CD8-positive, alpha-beta memory T cell (primary cell): ENCODE measurements at regions not wholly inside any gene's neighbourhood (a gene's known extent, or its start where the extent isn't known, plus 50 kb on each side); places are given as distances from the start of the nearest gene placed in this dataset.

Source experiments
- CTCF ChIA-PET: fragments of 350-600 bp; sonication (Branson Sonifier 250); formaldehyde crosslinking; loops from one replicate; lab custom pipeline; 2021; ENCODE audit warnings: antibody characterized with exemption; lab: Charles Lee
- POLR2A ChIA-PET: fragments of 350-600 bp; sonication (Branson Sonifier 250); formaldehyde crosslinking; loops from one replicate; lab custom pipeline; 2021; ENCODE audit warnings: antibody characterized with exemption; lab: Charles Lee
- DNase-seq, 5 donors: peaks; one replicate each; pipeline versions ENCODE4 v3.0.0 to v3.0.0-alpha.2; 2020 to 2022; ENCODE audit warnings: mixed read lengths in 1 of 5
- H3K27ac ChIP-seq: one replicate; pipeline ENCODE4 v1.7.0; 2013; ENCODE audit warnings: low read depth, mild to moderate bottlenecking, low read length, moderate library complexity
- H3K27me3 ChIP-seq: 2 replicates; pipeline ENCODE4 v1.7.0; 2013; ENCODE audit warnings: low read length, mild to moderate bottlenecking; ENCODE audit not compliant: insufficient read depth, poor library complexity, severe bottlenecking
- H3K36me3 ChIP-seq: 2 replicates; pipeline ENCODE4 v1.7.0; 2013; ENCODE audit warnings: mild to moderate bottlenecking, low read length, moderate library complexity; ENCODE audit not compliant: insufficient read depth
- H3K4me1 ChIP-seq: 2 replicates; pipeline ENCODE4 v1.7.0; 2013; ENCODE audit warnings: mild to moderate bottlenecking, low read length, moderate library complexity; ENCODE audit not compliant: insufficient read depth
- H3K4me3 ChIP-seq: 2 replicates; pipeline ENCODE4 v1.7.0; 2013; ENCODE audit warnings: mild to moderate bottlenecking, low read length
- H3K9me3 ChIP-seq: 2 replicates; pipeline ENCODE4 v1.7.0; 2013; ENCODE audit warnings: mild to moderate bottlenecking, low read length
- H3K27ac Mint-ChIP-seq, 8 donors: one replicate each; pipeline ENCODE4 v1.8.0; 2020 to 2021; ENCODE audit warnings: mixed read lengths in 8 of 8, mild to moderate bottlenecking in 6 of 8, inconsistent platforms in 3 of 8, moderate library complexity in 3 of 8
- H3K27me3 Mint-ChIP-seq, 2 donors: one replicate each; pipeline ENCODE4 v1.8.0; 2020 to 2021; ENCODE audit warnings: mixed read lengths in 2 of 2, mild to moderate bottlenecking in 1 of 2, moderate library complexity in 1 of 2
- H3K36me3 Mint-ChIP-seq, 3 donors: one replicate each; pipeline ENCODE4 v1.8.0; 2020 to 2021; ENCODE audit warnings: mixed read lengths in 3 of 3, inconsistent platforms in 1 of 3, mild to moderate bottlenecking in 1 of 3
- H3K4me1 Mint-ChIP-seq, 3 donors: one replicate each; pipeline ENCODE4 v1.8.0; 2020 to 2021; ENCODE audit warnings: mixed read lengths in 3 of 3, inconsistent platforms in 1 of 3, mild to moderate bottlenecking in 1 of 3
- H3K4me3 Mint-ChIP-seq, 7 donors: one replicate each; pipeline ENCODE4 v1.8.0; 2020 to 2021; ENCODE audit warnings: mixed read lengths in 7 of 7, mild to moderate bottlenecking in 6 of 7, moderate library complexity in 4 of 7, inconsistent platforms in 2 of 7
- H3K9me3 Mint-ChIP-seq, 5 donors: one replicate each; pipeline ENCODE4 v1.8.0; 2020 to 2022; ENCODE audit warnings: mixed read lengths in 5 of 5, mild to moderate bottlenecking in 3 of 5, moderate library complexity in 2 of 5, inconsistent platforms in 1 of 5

GRCh38 chr18:56470406-56471351 lies 167.7 kb downstream of the TXNL1 start:
- CTCF ChIA-PET, result no interaction called here
- no peaks in the 10 kb centered on the region for H3K36me3 Mint-ChIP-seq
- Histone ChIP-seq H3K27me3 (no peaks in the 10 kb centered on the region), H3K4me1 (no peaks in the 10 kb centered on the region), H3K9me3 (no peaks in the 10 kb centered on the region), H3K36me3 (no peaks in the 10 kb centered on the region), H3K27ac (no peak overlapping the region), H3K4me3 (no peak overlapping the region)
- POLR2A ChIA-PET, result no interaction called here
- H3K4me1 Mint-ChIP-seq, result no peaks in the 10 kb centered on the region
- H3K27ac Mint-ChIP-seq, result no peak overlapping the region
- DNase-seq, result no peak
- no peak overlapping the region for H3K4me3 Mint-ChIP-seq
- peaks cover 0 to 5% (median 3%) of the 10 kb centered on the region in 5 donors for H3K9me3 Mint-ChIP-seq
- H3K27me3 Mint-ChIP-seq, result peaks cover 0 to 4% of the 10 kb centered on the region in 2 donors

DNA sequence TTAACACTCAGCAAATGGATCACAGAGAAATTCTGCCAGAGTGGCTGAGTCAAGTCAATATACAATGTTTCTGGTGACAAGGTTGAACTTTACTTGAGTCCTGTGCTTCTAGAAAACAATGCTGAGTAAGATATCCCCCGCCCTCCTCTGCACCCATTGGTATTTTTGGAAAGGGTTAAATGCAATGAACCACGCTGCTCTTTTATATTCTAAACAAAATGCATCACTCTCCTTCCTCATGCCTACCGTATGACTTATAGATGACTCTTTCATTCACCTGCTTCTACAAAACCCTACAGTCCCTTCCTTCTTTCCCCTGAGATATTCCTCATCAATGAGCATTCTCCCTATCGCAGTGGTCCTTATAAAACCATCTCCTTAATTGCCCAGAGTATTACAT lies 168.8 kb downstream of the TXNL1 start:
- no peaks in the 10 kb centered on the region for H3K4me1 Mint-ChIP-seq
- no peak for DNase-seq

DNA sequence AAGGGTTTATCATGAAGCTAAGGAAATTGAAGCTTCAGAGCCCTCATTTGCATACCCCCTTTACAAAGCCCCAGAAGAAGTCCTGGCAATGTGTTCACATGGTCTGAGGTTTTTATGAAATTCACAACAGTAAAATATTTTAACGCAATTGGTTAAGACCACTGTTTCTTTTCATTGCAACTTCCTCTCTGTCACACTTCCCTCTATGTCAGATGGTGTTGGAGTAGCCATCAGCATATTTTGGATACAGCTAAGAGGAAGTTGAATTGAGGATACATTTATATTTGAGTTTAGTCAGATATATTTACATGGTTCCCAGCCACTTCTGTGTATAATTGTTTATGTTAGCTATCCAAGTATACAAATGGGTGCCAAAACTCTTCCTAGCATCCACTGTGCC lies 170.0 kb downstream of the TXNL1 start:
- no peaks in the 10 kb centered on the region for H3K36me3 ChIP-seq

More for the DNA sequence above, 168.8 kb downstream of the TXNL1 start:
- Histone ChIP-seq H3K36me3 (no peaks in the 10 kb centered on the region), H3K27me3 (no peaks in the 10 kb centered on the region), H3K4me1 (no peaks in the 10 kb centered on the region), H3K4me3 (no peak overlapping the region), H3K27ac (no peak overlapping the region), H3K9me3 (no peaks in the 10 kb centered on the region)
- no peak overlapping the region for H3K4me3 Mint-ChIP-seq
- CTCF ChIA-PET, result no interaction called here
- peaks cover 4 to 12% (median 6%) of the 10 kb centered on the region in 5 donors for H3K9me3 Mint-ChIP-seq
- no peaks in the 10 kb centered on the region for H3K36me3 Mint-ChIP-seq
- POLR2A ChIA-PET, result no interaction called here
- no peak overlapping the region for H3K27ac Mint-ChIP-seq
- peaks cover 0 to 4% of the 10 kb centered on the region in 2 donors for H3K27me3 Mint-ChIP-seq

DNA sequence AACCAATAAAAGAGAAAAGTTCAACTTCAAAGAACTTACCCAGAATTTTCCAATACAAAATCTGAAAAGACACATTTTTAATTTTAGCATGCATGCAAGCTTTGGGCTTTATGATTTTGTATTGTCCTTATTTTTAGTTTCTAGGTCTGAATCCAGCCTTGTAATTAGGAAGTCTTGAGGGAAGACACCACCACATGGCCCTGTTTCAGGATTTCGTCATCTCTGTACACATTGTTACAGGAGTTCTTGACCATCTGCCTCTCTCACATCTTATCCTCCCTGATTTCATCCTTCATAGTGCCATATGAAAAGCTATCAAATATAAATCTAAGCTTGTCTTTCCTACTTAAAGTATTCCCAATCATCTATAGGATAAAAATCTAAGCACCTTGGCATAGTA lies 176.1 kb downstream of the TXNL1 start:
- POLR2A ChIA-PET, result no interaction called here
- H3K36me3 ChIP-seq, result no peaks in the 10 kb centered on the region
- no peak overlapping the region for H3K27ac ChIP-seq
- H3K4me3 ChIP-seq, result no peak overlapping the region
- Mint-ChIP-seq H3K9me3 (peaks cover 6 to 16% (median 6%) of the 10 kb centered on the region in 5 donors), H3K27me3 (peaks cover 0 to 4% of the 10 kb centered on the region in 2 donors), H3K4me1 (no peaks in the 10 kb centered on the region), H3K4me3 (no peak overlapping the region), H3K36me3 (no peaks in the 10 kb centered on the region), H3K27ac (no peak overlapping the region)
- no peaks in the 10 kb centered on the region for H3K9me3 ChIP-seq
- DNase-seq, result no peak
- H3K4me1 ChIP-seq, result no peaks in the 10 kb centered on the region
- H3K27me3 ChIP-seq, result no peaks in the 10 kb centered on the region
- CTCF ChIA-PET, result no interaction called here

More for the DNA sequence above, 170.0 kb downstream of the TXNL1 start:
- Mint-ChIP-seq H3K27me3 (peaks cover 0 to 4% of the 10 kb centered on the region in 2 donors), H3K4me3 (no peak overlapping the region), H3K9me3 (peaks cover 6 to 12% (median 6%) of the 10 kb centered on the region in 5 donors), H3K4me1 (no peaks in the 10 kb centered on the region), H3K27ac (no peak overlapping the region), H3K36me3 (no peaks in the 10 kb centered on the region)
- no peak overlapping the region for H3K4me3 ChIP-seq
- H3K27me3 ChIP-seq, result no peaks in the 10 kb centered on the region
- H3K27ac ChIP-seq, result no peak overlapping the region
- ChIA-PET CTCF (no interaction called here), POLR2A (no interaction called here)
- H3K4me1 ChIP-seq, result no peaks in the 10 kb centered on the region
- H3K9me3 ChIP-seq, result no peaks in the 10 kb centered on the region
- DNase-seq, result no peak

DNA sequence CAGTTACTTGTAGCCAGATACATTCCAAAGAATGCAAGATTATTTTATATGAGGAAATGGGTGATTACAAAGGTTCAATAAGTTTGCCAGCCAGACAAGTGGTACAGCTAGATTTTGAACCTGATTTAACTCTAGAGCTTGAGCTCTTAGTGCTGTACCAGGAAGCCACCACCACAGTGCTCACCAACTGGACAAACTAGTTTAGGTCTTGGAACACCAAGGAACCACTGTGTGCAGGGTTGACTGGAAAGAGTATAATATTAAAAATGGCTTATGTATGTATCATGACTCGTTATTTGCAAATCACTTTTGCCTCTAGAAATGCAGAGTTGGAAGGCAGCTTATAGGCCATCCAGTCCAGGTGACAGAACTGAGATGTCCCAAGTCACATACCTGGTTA lies 177.2 kb downstream of the TXNL1 start:
- DNase-seq, result no peak
- H3K27me3 Mint-ChIP-seq, result peaks cover 0 to 4% of the 10 kb centered on the region in 2 donors
- H3K4me3 Mint-ChIP-seq, result no peak overlapping the region
- POLR2A ChIA-PET, result no interaction called here
- CTCF ChIA-PET, result no interaction called here
- no peaks in the 10 kb centered on the region for H3K36me3 Mint-ChIP-seq
- Histone ChIP-seq H3K36me3 (no peaks in the 10 kb centered on the region), H3K27me3 (no peaks in the 10 kb centered on the region), H3K9me3 (no peaks in the 10 kb centered on the region), H3K4me3 (no peak overlapping the region), H3K4me1 (no peaks in the 10 kb centered on the region), H3K27ac (no peak overlapping the region)
- H3K27ac Mint-ChIP-seq, result no peak overlapping the region
- peaks cover 6 to 16% (median 6%) of the 10 kb centered on the region in 5 donors for H3K9me3 Mint-ChIP-seq
- no peaks in the 10 kb centered on the region for H3K4me1 Mint-ChIP-seq

- H3K4me3 Mint-ChIP-seq, result no peak overlapping the region
- H3K27me3 Mint-ChIP-seq, result peaks cover 0 to 4% of the 10 kb centered on the region in 2 donors
- no peak for DNase-seq
- Histone ChIP-seq H3K27ac (no peak overlapping the region), H3K36me3 (no peaks in the 10 kb centered on the region), H3K27me3 (no peaks in the 10 kb centered on the region), H3K4me3 (no peak overlapping the region), H3K4me1 (no peaks in the 10 kb centered on the region), H3K9me3 (no peaks in the 10 kb centered on the region)
- no peak overlapping the region for H3K27ac Mint-ChIP-seq
- peaks cover 4 to 13% (median 6%) of the 10 kb centered on the region in 5 donors for H3K9me3 Mint-ChIP-seq
- CTCF ChIA-PET, result no interaction called here
- H3K4me1 Mint-ChIP-seq, result no peaks in the 10 kb centered on the region
- POLR2A ChIA-PET, result no interaction called here
- no peaks in the 10 kb centered on the region for H3K36me3 Mint-ChIP-seq
Observed at GRCh38 chr18:56460581-56460980, 177.8 kb downstream of the TXNL1 start.

DNA sequence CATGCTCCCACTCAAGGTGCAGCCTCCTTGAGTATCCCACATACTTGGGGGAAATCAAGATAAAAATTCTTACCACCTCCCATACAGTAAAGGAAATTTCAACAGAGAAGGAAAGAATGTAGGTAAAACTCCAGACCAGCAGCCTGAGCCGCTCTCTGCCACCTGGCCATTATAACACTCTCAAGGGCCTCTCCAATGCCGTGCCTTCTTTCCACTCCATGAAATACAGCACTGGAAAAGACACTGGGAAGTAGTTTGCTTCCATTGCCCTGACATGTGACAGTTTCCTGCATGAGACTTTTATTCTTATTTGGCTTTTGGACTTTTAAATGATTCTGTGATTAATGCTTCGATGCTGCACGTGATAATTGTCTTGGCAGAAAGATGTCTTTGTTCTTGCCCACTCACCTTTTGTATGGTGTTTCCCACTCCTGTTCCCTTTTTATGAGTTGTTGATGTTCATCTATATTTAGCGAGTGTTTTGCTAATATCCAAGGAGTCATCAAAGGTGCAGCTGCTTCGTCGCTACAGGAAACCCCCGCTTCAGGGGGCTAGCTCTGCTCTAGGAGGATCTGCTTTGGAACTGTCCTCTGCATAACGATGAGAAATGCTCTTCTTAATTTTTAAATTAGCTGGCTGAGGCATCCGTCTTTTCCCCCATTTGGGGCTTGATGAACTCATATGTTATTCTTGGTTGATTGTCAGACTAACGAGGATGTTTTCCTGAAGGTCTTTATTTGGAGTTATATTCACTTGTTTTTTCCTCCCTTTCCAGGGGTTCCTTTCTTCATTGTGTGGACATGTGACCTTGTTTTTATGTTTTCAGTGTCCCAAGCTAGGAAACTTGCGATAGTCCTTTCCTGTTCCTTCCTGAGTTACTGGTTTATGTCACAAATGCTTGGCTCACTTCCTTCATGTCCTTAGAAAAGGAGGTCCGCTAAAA lies 179.4 kb downstream of the TXNL1 start:
- H3K9me3 Mint-ChIP-seq, result peaks cover 0 to 10% (median 0%) of the 10 kb centered on the region in 5 donors
- H3K27ac ChIP-seq, result no peak overlapping the region
- H3K4me1 ChIP-seq, result no peaks in the 10 kb centered on the region
- peaks cover 0 to 4% of the 10 kb centered on the region in 2 donors for H3K27me3 Mint-ChIP-seq
- POLR2A ChIA-PET, result no interaction called here
- H3K9me3 ChIP-seq, result no peaks in the 10 kb centered on the region
- H3K4me3 ChIP-seq, result no peak overlapping the region
- H3K36me3 ChIP-seq, result no peaks in the 10 kb centered on the region
- no peak for DNase-seq
- no peaks in the 10 kb centered on the region for H3K36me3 Mint-ChIP-seq
- H3K27me3 ChIP-seq, result no peaks in the 10 kb centered on the region
- CTCF ChIA-PET, result no interaction called here
- H3K27ac Mint-ChIP-seq, result no peak overlapping the region
- no peak overlapping the region for H3K4me3 Mint-ChIP-seq
- H3K4me1 Mint-ChIP-seq, result no peaks in the 10 kb centered on the region

DNA sequence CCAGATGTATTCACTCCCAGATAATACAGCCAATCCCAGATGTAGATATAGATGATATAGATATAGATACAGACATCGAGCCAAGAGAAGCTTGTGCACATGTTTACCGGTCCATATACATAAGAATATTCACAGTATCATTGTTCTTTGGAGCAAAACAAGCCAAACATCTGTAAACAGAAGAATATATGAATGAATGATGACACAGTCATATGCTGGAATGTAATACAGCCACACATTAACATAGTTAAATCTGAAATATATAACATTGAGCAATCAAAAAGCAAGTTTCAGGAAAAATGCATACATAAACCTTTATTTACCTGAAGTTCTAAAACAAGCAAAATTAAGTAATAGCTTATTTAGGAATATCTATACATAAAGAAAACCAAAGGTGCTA lies 182.5 kb downstream of the TXNL1 start:
- H3K27me3 ChIP-seq, result no peaks in the 10 kb centered on the region
- H3K27ac ChIP-seq, result no peak overlapping the region
- H3K9me3 ChIP-seq, result no peaks in the 10 kb centered on the region
- H3K9me3 Mint-ChIP-seq, result peaks cover 0 to 5% (median 0%) of the 10 kb centered on the region in 5 donors
- H3K27ac Mint-ChIP-seq, result no peak overlapping the region
- H3K4me3 ChIP-seq, result no peak overlapping the region
- H3K36me3 ChIP-seq, result no peaks in the 10 kb centered on the region
- ChIA-PET POLR2A (no interaction called here), CTCF (no interaction called here)
- H3K4me1 ChIP-seq, result no peaks in the 10 kb centered on the region
- no peak for DNase-seq
- no peaks in the 10 kb centered on the region for H3K4me1 Mint-ChIP-seq
- H3K36me3 Mint-ChIP-seq, result no peaks in the 10 kb centered on the region
- no peak overlapping the region for H3K4me3 Mint-ChIP-seq
- peaks cover 0 to 4% of the 10 kb centered on the region in 2 donors for H3K27me3 Mint-ChIP-seq
